NCI-H128 (cell line): ENCODE measurements at regions not wholly inside any gene's neighbourhood (a gene's known extent, or its start where the extent isn't known, plus 50 kb on each side); places are given as distances from the start of the nearest gene placed in this dataset.

Experiments used
- DNase-seq: peaks from one replicate; lab custom pipeline; 2025; ENCODE audit not compliant: unreplicated experiment; lab: John Stamatoyannopoulos, UW

- no peak for DNase-seq
Measured at GRCh38 chr13:74444864-74445479, 310.8 kb upstream of the KLF12 start.

GRCh38 chr13:74444161-74444571 lies 310.0 kb upstream of the KLF12 start:
- no peak for DNase-seq

- DNase-seq, result no peak
Measured at GRCh38 chr13:74443631-74444030, 309.4 kb upstream of the KLF12 start.

GRCh38 chr13:74442751-74443150 lies 308.5 kb upstream of the KLF12 start:
- DNase-seq, result no peak

- no peak for DNase-seq
Measured at GRCh38 chr13:74438901-74439300, 304.7 kb upstream of the KLF12 start.

GRCh38 chr13:74434782-74435181 lies 300.6 kb upstream of the KLF12 start:
- no peak for DNase-seq

- DNase-seq, result no peak
Measured at GRCh38 chr13:74424455-74424854, 290.3 kb upstream of the KLF12 start.

GRCh38 chr13:74423434-74423833 lies 289.2 kb upstream of the KLF12 start:
- DNase-seq, result no peak

- no peak for DNase-seq
Measured at GRCh38 chr13:74414458-74414857, 280.3 kb upstream of the KLF12 start.

- DNase-seq, result no peak
Measured at GRCh38 chr13:74413482-74413881, 279.3 kb upstream of the KLF12 start.

- no peak for DNase-seq
Measured at GRCh38 chr13:74409551-74409950, 275.3 kb upstream of the KLF12 start.

- DNase-seq, result no peak
Measured at GRCh38 chr13:74406420-74406819, 272.2 kb upstream of the KLF12 start.

GRCh38 chr13:74398599-74398998 lies 264.4 kb upstream of the KLF12 start:
- no peak for DNase-seq

GRCh38 chr13:74389056-74389455 lies 254.9 kb upstream of the KLF12 start:
- DNase-seq, result no peak

- no peak for DNase-seq
Measured at GRCh38 chr13:74388626-74389025, 254.4 kb upstream of the KLF12 start.

- no peak for DNase-seq
Measured at GRCh38 chr13:74372511-74372910, 238.3 kb upstream of the KLF12 start.

- DNase-seq, result no peak
Measured at GRCh38 chr13:74367193-74367592, 233.0 kb upstream of the KLF12 start.

- no peak for DNase-seq
Measured at GRCh38 chr13:74361274-74361673, 227.1 kb upstream of the KLF12 start.

- DNase-seq, result no peak
Measured at GRCh38 chr13:74346960-74347359, 212.8 kb upstream of the KLF12 start.

GRCh38 chr13:74338341-74338740 lies 204.1 kb upstream of the KLF12 start:
- no peak for DNase-seq

GRCh38 chr13:74336546-74336945 lies 202.3 kb upstream of the KLF12 start:
- DNase-seq, result no peak

- no peak for DNase-seq
Measured at GRCh38 chr13:74335370-74335769, 201.2 kb upstream of the KLF12 start.

- no peak for DNase-seq
Measured at GRCh38 chr13:74329962-74330361, 195.8 kb upstream of the KLF12 start.

GRCh38 chr13:74325106-74325505 lies 190.9 kb upstream of the KLF12 start:
- DNase-seq, result no peak
